BLaER1 (cell line): ENCODE measurements at regions not wholly inside any gene's neighbourhood (a gene's known extent, or its start where the extent isn't known, plus 50 kb on each side); places are given as distances from the start of the nearest gene placed in this dataset.

ENCODE experiments used
- H3K27ac ChIP-seq: shearing (Covaris generic); formaldehyde crosslinking; 2 replicates; pipeline ENCODE4 v1.8.1; 2022
- H3K27me3 ChIP-seq: shearing (Covaris generic); formaldehyde crosslinking; 2 replicates; pipeline ENCODE4 v1.8.1; 2022
- H3K36me3 ChIP-seq: shearing (Covaris generic); formaldehyde crosslinking; 2 replicates; pipeline ENCODE4 v1.8.1; 2022
- H3K4me1 ChIP-seq: shearing (Covaris generic); formaldehyde crosslinking; 2 replicates; pipeline ENCODE4 v1.8.1; 2022
- H3K4me2 ChIP-seq: shearing (Covaris generic); formaldehyde crosslinking; 2 replicates; pipeline ENCODE4 v1.8.1; 2022
- H3K4me3 ChIP-seq: shearing (Covaris generic); formaldehyde crosslinking; 2 replicates; pipeline ENCODE4 v1.8.1; 2022
- H3K9ac ChIP-seq: shearing (Covaris generic); formaldehyde crosslinking; 2 replicates; pipeline ENCODE4 v1.8.1; 2022
- H3K9me3 ChIP-seq: shearing (Covaris generic); formaldehyde crosslinking; 2 replicates; pipeline ENCODE4 v1.8.1; 2022
- H4K20me1 ChIP-seq: shearing (Covaris generic); formaldehyde crosslinking; 2 replicates; pipeline ENCODE4 v1.8.1; 2022
- Cebpa-rat ChIP-seq: shearing (Covaris generic); IDR thresholded peaks from 2 replicates; pipeline ENCODE4 v1.8.1; 2022

GRCh38 chr5:159746707-159747106 lies 169.6 kb upstream of the ADRA1B start:
- H3K36me3 ChIP-seq = no peaks in the 10 kb centered on the region
- H3K9ac ChIP-seq = no peak overlapping the region
- no peak overlapping the region for H3K4me2 ChIP-seq
- no peak overlapping the region for H3K4me3 ChIP-seq
- H4K20me1 ChIP-seq = no peaks in the 10 kb centered on the region
- no peak overlapping the region for H3K27ac ChIP-seq
- H3K4me1 ChIP-seq = peaks cover 20% of the 10 kb centered on the region
- no peaks in the 10 kb centered on the region for H3K27me3 ChIP-seq
- H3K9me3 ChIP-seq = peaks cover 13% of the 10 kb centered on the region
- no peak for TF ChIP-seq Cebpa-rat

DNA sequence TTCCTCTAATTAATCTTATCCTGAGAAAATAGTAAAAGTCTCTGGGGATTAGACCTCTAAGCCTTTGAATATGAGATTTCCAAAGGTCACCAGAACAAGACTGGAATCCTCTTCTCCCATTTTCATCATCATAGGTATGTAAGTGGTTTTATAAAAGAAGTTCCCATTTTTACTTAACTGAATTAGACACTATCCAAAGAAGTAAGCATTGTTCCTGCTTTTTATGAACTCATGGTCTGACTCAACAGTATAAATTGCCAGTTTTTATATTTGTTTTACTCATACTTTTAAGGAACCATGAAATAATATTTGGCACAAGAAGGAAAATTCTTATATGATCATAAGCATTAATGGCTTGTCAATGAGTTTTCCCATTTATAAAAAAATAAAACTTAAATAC lies 167.1 kb upstream of the ADRA1B start:
- TF ChIP-seq Cebpa-rat = no peak

DNA sequence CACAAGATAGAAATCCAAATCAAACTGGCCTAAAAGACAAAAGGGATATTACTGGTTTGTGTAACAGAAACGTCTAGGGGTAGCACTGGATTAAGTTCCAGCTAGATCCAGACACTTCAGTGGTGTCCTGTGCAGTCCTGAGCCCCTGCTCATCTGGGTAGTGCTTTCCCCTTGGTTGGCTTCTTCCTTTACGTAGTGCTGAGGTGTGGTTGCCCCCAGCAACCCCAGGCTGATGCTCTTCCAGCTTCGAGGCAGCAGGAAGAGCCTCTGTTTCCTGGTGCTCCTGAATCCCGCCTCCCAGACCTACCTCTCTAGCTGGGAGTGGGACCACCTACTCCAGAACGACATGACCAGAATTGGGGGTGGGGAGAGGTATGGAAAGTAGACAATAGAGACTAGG lies 166.1 kb upstream of the ADRA1B start:
- H4K20me1 ChIP-seq = no peaks in the 10 kb centered on the region
- H3K27me3 ChIP-seq = no peaks in the 10 kb centered on the region
- H3K36me3 ChIP-seq = no peaks in the 10 kb centered on the region
- H3K9me3 ChIP-seq = peaks cover 12% of the 10 kb centered on the region
- H3K4me3 ChIP-seq = no peak overlapping the region
- peak overlapping the region; percentile 50 for H3K4me2 ChIP-seq
- TF ChIP-seq Cebpa-rat = no peak
- H3K4me1 ChIP-seq = peaks cover 20% of the 10 kb centered on the region
- no peak overlapping the region for H3K9ac ChIP-seq
- 0 out of 2 replicates have a peak overlapping the region, but pooled peaks have one; percentile 43 for H3K27ac ChIP-seq

More for the DNA sequence above, 167.1 kb upstream of the ADRA1B start:
- Histone ChIP-seq H3K27me3 (no peaks in the 10 kb centered on the region), H3K4me2 (peak overlapping the region; percentile 50), H3K9ac (no peak overlapping the region), H3K4me3 (no peak overlapping the region), H3K27ac (peak overlapping the region; percentile 8; the same call in 1 of the 2 replicates), H3K4me1 (peaks cover 20% of the 10 kb centered on the region), H3K36me3 (no peaks in the 10 kb centered on the region), H3K9me3 (peaks cover 12% of the 10 kb centered on the region), H4K20me1 (no peaks in the 10 kb centered on the region)

DNA sequence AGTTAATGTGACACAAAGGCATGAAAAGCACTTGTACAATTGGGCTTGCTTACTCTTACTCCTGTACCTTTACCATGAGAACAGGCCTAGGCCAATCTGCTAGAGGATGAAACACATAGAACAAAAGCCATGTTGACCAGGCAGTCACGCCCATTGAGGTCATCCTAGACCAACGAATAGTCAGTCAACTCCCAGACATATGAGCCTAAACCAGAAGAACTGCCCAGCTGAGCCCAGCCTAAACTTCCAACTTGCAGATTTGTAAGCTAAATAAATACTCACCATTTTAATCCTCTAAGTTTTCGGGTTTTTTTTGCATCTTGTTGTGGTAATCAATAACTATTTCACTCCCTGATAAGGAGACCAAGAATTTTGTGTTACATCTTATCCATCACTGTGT lies 164.8 kb upstream of the ADRA1B start:
- H3K4me1 ChIP-seq = peaks cover 20% of the 10 kb centered on the region
- no peak overlapping the region for H3K27ac ChIP-seq
- peaks cover 12% of the 10 kb centered on the region for H3K9me3 ChIP-seq
- no peak overlapping the region for H3K4me2 ChIP-seq
- no peak overlapping the region for H3K9ac ChIP-seq
- H3K27me3 ChIP-seq = no peaks in the 10 kb centered on the region
- H3K36me3 ChIP-seq = no peaks in the 10 kb centered on the region
- no peak overlapping the region for H3K4me3 ChIP-seq
- TF ChIP-seq Cebpa-rat = no peak
- H4K20me1 ChIP-seq = no peaks in the 10 kb centered on the region

DNA sequence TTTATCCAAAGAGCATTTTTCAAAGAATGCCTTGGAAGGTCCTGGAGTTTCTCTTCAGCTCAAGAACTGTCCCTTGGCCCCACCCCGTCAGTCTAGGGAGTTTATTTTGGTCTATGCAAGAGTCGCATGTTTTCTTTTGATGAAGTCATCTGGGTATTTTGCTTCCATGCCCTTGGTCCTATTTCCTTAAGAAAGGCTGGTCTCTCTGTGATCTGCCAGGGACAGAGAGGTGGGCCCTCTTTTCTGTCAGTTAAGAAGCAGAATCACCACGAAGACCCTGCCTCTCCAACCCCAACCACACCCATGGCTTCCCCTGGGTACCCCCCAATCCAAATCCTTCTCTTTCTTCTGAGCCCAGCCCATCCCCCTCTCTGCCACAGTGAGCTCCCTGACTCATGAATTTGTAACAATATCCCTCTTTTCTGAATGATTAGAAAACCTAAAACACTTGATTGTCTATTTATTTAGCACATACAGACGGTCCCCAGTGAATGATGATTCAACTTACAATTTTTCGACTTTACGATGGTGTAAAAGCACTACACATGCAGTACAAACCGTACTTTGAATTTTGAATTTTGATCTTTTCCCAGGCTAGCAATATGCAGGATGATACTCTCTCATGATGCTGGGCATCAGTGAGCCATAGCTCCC lies 163.5 kb upstream of the ADRA1B start:
- Histone ChIP-seq H3K27ac (no peak overlapping the region), H3K4me2 (no peak overlapping the region), H3K4me3 (no peak overlapping the region), H3K9me3 (peaks cover 12% of the 10 kb centered on the region), H3K4me1 (peaks cover 20% of the 10 kb centered on the region), H4K20me1 (no peaks in the 10 kb centered on the region), H3K27me3 (no peaks in the 10 kb centered on the region), H3K36me3 (no peaks in the 10 kb centered on the region), H3K9ac (no peak overlapping the region)
- TF ChIP-seq Cebpa-rat = no peak

DNA sequence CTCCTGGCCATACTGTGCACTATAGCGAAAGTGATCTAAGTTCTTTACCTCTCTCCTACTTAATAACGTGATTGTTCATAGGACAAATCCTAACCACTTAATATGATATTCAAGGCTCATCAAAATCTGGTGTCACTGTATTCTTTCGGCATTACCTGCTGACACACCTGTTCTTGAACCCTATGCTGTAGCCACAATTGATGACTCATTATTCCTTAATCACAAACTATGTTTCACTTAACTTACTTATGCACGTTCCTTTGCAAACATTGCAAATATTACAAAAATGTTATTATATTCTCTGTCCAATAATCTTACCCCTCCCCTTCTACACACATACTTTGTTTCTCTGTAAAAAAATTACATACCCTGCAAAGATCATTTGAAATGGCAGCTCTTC lies 158.1 kb upstream of the ADRA1B start:
- Histone ChIP-seq H3K36me3 (no peaks in the 10 kb centered on the region), H4K20me1 (no peaks in the 10 kb centered on the region), H3K27me3 (no peaks in the 10 kb centered on the region), H3K9ac (no peak overlapping the region), H3K4me1 (no peaks in the 10 kb centered on the region), H3K4me3 (no peak overlapping the region), H3K4me2 (no peak overlapping the region), H3K9me3 (no peaks in the 10 kb centered on the region), H3K27ac (no peak overlapping the region)
- TF ChIP-seq Cebpa-rat = no peak

GRCh38 chr5:159759791-159760290 lies 156.4 kb upstream of the ADRA1B start:
- H3K4me3 ChIP-seq = no peak overlapping the region
- no peak overlapping the region for H3K27ac ChIP-seq
- peaks cover 15% of the 10 kb centered on the region for H3K4me1 ChIP-seq
- no peaks in the 10 kb centered on the region for H4K20me1 ChIP-seq
- TF ChIP-seq Cebpa-rat = no peak
- H3K4me2 ChIP-seq = no peak overlapping the region
- H3K9me3 ChIP-seq = no peaks in the 10 kb centered on the region
- H3K9ac ChIP-seq = no peak overlapping the region
- H3K36me3 ChIP-seq = no peaks in the 10 kb centered on the region
- H3K27me3 ChIP-seq = no peaks in the 10 kb centered on the region

DNA sequence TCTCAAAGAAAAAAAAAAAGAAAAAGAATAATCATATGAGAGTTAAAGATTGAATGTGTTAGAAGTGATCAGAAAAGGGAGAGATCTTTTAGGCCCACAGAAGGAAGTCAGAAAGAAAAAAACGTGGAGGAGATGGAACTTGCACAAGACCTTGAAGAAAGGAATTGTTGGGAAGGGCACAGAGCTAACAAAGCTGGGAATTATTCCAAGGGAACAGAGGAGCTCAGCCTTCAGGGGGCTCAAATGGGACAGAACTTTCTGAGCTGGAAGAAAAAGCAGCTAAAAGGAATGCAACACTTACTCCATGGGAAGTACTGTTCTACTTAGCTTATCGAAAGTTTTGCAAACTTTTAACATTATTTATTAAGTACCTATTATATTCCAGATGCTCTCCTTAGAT lies 153.4 kb upstream of the ADRA1B start:
- no peak for TF ChIP-seq Cebpa-rat
- H3K4me2 ChIP-seq = no peak overlapping the region
- H3K9me3 ChIP-seq = no peaks in the 10 kb centered on the region
- H3K36me3 ChIP-seq = no peaks in the 10 kb centered on the region
- H4K20me1 ChIP-seq = no peaks in the 10 kb centered on the region
- H3K9ac ChIP-seq = no peak overlapping the region
- no peak overlapping the region for H3K4me3 ChIP-seq
- peaks cover 32% of the 10 kb centered on the region for H3K4me1 ChIP-seq
- no peaks in the 10 kb centered on the region for H3K27me3 ChIP-seq
- H3K27ac ChIP-seq = no peak overlapping the region

- no peak for TF ChIP-seq Cebpa-rat
- H3K4me2 ChIP-seq = peak overlapping the region; percentile 47
These were observed 152.7 kb upstream of the ADRA1B start for GRCh38 chr5:159763562-159763961.

GRCh38 chr5:159764283-159765134 lies 151.8 kb upstream of the ADRA1B start:
- Histone ChIP-seq H3K27ac (no peak overlapping the region; the same call in 1 of the 2 replicates), H3K9ac (no peak overlapping the region), H3K4me1 (peaks cover 32% of the 10 kb centered on the region), H3K36me3 (no peaks in the 10 kb centered on the region), H4K20me1 (no peaks in the 10 kb centered on the region), H3K27me3 (no peaks in the 10 kb centered on the region), H3K9me3 (no peaks in the 10 kb centered on the region), H3K4me2 (peak overlapping the region; percentile 47), H3K4me3 (no peak overlapping the region)
- TF ChIP-seq Cebpa-rat = no peak

More at GRCh38 chr5:159763562-159763961, 152.7 kb upstream of the ADRA1B start:
- Histone ChIP-seq H3K4me3 (no peak overlapping the region), H3K27me3 (no peaks in the 10 kb centered on the region), H3K9me3 (no peaks in the 10 kb centered on the region), H3K9ac (no peak overlapping the region), H4K20me1 (no peaks in the 10 kb centered on the region), H3K36me3 (no peaks in the 10 kb centered on the region), H3K4me1 (peaks cover 32% of the 10 kb centered on the region), H3K27ac (no peak overlapping the region; the same call in 1 of the 2 replicates)
